Kasumi-1 (cell line): ENCODE measurements at regions not wholly inside any gene's neighbourhood (a gene's known extent, or its start where the extent isn't known, plus 50 kb on each side); places are given as distances from the start of the nearest gene placed in this dataset.

Experiments used
- DNase-seq, 2 experiments: peaks; one replicate each; lab custom pipeline; 2025; lab: John Stamatoyannopoulos, UW

DNA sequence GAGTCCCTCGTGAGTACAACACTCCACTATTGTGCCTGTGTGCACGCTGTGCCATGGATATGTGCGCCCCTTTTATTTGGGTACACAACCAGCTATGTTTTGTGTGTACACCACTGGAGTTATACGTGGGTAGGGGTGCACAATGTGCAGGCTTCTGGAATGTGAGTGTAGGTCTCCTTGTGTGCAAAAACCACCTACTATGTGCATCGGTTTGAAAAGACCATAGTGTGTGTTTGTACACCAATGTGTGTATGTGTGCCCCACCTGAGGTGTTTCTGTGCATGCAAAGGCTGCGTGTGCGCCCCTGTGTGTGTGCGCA, 86.4 kb upstream of the ALDH1L1 start:
- no peak for DNase-seq

DNA sequence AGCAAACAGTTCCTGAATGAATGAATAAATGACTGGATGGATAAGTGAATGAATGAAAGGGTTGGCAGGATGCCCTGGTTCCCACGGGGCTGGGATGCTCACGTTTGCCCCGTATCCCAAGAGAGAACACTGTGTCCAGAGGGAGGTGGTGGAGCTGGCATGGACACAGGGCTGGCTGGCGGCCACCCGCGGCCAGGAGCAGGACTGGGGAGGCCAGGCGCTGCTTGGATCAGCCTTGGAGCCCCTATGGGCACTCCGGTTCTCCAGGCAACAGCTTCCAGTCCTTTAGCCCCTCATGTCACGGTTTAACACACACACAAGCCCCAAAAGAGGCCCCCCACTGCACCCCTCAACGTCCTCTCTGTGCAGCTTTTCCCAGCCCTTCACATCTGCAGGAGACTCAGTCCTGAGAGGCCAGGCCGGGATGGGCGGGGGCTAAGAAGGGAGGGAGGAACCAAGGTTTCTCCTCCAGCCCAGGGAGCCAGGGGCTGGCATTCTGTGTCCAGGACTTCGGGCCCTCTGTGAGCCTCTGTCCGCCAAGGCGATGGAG, 86.0 kb upstream of the ALDH1L1 start:
- no peak for DNase-seq

DNA sequence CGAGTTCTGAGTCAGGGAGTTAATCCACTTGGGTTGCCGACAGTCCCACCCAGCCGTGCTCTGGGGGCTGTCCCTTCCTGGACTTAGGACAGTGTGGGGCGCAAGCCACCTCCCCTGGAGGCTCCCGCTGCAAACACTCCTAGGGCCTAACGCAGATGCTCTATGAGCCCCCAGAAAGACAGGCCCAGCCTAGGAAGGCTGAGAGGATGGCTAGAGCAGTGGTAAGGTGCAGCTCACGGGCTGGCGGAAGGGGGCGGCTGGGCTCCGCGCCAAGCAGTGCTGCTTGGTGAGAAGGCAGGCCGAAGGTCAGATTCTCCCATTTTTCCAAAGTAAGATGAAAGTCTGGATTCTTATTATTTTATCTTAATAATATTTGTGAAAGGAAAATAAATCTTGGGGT, 84.6 kb upstream of the ALDH1L1 start:
- DNase-seq, result no peak

DNA sequence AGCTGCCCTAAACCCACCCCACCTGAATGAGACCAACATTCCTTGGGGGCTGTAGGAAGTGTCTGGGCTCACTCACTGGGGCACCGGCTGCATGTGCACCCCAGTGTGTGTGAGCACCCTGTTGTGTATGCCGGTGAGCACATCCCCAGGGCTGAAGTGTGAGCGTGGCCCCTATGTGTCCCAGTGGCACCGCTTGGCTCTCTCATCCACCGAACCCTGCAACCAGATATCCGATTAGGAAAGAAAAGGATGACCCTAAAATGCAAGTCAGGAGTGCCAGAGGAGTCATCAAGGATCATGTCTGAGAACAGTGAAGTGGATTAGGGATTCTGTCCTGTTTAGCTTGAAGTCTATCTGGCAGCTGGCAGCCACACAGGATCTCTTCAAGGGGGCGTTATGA, 84.0 kb upstream of the ALDH1L1 start:
- DNase-seq, result no peak

DNA sequence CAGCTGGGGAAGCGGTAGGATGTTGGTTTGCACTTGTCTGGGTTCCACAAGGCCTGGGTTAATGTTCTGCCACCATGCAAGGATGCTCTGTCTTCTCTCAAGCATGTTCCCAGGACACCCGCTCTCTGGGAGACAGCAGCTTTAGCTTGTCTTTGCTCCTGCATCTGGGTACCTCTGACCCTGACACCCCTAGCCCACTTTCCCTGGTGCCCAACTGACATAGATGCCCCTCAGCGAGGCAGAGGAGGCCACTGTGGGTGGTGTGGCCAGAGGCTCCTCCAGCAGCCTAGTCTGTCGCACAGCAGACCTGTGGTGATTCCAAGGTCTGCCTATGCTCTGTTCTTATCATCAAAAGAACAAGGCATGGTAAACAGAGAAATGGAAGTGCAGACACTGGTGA, 83.6 kb upstream of the ALDH1L1 start:
- no peak for DNase-seq

DNA sequence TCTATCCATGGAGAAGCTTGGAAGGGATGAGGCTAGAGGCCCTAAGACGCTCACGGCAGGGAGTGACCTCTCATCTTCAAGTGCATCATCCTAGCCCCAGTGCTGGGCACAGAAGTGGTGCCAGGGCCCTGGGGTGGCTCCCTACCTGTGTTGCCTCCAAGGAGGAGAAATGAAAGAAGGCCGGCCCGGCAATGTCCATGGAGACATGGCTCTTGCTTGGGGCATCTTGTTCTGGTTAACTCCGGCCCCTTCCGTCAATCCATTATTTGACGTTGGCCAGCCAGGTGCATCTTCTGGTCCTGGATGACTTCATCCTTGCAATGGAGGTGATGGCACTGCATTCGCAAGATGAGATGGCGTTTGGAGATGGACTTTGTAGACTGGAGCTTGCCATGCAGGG, 83.2 kb upstream of the ALDH1L1 start:
- no peak for DNase-seq

DNA sequence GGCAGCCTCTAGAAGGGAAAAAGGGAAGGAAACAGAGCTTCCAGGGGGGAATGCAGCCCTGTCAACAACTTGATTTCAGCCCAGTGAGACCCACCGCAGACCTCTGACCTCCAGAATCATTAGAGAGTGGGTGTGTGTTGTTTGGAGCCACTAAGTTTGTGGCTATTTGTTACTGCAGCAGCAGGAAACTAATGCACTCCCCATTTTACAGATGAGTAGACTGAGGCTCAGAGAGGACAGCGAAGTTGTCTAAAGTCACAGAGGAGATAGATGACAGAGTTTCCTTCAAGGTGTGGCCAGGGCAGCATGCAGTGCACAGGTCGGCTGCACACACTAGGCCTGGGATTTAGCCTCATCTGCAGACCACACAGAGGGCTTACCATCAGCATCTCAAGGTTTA, 81.8 kb upstream of the ALDH1L1 start:
- DNase-seq, result no peak

DNA sequence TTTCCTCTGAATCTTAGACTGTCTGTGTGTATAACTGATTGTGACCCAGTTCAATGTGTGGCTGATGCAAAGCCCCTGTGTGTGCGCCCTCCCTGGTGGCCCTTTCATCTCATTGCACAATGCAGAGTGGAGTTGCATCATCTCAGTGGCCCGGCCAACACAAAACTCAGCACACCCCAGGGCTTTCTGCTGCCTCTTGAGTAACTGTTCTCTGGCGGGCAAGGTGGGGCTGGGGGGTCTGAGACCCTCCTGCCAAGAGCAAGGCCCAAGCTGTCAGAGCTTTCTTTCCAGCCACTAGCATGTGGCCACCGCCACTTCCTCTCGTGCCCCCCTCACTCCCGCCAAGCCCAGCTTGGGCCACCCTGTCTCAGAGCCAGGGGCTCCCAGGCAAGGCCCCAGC, 80.7 kb upstream of the ALDH1L1 start:
- peak; percentile 24 to 26 for DNase-seq

DNA sequence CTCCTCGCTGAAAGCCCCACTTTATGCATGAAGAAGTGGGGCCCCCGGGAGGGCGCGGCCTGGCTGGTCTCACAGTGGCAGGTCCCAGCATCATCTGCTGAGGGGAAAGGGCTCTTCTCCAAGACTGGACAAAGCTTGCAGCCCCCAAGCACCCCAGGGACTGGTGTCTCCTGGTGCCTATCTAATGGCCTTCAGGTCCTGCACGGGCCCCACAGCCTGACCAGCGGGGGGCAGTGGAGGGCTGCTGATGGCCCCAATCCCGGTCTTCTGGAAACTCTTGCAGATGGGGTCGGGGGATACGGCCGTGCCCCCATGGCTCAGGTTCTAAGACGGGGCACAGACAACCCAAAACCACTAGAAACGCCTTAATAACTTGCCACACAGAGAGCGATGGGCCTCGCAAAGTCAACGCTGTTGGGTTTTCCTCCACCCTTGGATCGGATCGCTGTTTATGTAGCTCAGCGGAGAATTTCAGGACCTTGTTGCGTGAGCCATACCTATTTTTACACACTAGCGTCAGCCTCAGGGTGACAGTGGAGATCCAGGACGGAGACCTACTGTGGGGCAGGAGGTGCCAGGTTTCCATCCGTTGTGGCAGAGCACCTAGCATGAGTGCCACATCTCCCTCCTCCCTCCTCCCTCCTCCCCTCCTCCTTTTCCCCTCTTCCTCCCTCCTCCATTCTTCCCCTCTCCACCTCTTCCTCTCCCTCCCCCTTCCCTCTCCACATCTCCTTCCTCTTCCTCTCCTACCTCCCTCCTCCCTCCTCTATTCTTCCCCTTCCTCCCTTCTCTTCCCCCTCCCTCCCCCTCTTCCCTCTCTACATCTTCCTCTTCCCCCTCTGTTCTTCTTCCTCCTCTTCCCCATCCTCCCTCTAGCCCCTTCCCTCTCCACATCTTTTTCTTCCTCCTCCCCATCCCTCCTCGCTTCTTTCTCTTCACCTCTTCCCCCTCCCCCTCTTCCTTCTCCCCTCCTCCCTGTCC, 79.3 kb upstream of the ALDH1L1 start:
- peak in 1 of 2 experiments; percentile 2 for DNase-seq

DNA sequence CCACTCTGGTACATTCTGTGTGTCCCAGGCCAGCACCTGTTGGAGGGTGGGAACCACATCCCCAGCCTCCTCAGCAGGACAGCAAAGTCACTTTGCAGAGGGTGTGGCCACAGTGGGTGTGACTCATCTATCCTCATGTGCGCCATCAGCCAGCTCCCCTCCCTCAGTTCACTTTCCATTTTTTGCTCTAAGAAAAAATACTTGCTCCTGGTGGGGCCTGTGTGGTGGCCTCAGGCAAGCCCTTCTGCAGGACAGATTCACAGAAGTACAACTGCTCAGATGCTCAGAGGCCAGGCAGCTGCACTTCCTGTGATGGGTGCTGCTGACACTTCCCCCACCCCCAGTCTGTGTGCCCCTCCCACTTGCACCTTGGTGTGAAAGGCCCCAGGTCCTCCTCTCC, 78.3 kb upstream of the ALDH1L1 start:
- DNase-seq, result no peak

DNA sequence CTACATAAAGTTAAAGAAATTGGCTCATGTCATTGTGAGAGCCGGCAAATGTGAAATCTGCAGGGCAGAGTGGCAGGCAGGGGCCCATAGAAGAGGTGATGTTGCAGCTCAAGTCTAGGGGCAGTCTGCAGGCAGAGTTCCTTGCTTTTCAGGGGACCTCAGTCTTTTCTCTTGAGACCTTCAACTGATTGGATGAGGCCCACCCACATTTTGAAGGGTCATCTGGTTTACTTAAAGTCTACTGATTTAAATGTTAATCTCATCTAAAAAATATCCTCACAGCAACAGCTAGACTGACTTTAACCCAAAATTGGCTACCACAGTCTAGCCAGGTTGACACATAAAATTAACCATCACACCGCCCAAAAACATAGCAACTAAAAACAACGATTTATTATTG, 77.6 kb upstream of the ALDH1L1 start:
- no peak for DNase-seq

DNA sequence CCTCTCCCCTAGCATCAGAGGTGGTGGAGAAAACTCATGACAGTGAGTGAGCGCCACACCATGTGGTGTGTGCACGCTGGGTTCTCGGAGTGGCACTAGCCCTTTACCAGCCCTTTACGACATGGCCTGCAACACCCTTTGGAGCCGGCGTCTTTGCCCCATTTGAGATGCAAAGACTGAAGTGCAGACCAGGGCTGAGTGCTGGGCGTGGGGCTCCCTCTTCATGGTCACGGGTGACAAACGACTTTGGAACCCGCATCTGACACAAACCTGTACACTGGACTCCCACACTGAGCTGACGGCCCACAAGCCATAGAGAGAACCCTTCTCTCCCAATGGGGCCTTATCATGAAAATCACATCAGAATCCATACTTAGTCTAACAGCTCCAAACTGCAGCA, 76.8 kb upstream of the ALDH1L1 start:
- DNase-seq, result no peak

DNA sequence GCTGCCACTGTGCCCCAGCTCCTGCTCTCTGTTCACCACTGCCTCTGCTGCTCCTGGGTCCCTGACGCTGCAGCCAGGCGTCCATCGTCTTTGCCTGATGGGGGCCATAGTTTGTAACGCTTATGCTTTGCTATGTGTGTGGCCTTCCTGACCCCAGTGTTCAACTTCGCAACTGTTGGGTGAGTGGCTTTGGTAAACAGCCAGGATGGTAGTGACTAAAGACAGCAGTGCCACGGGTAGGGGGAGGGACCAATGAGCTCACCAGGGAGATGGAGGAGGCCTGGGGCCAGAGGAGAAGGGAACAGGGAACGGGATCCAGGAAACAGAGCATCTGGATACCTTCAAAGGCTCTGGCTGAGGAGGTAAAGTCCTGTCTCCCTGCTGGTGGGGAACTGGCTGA, 75.9 kb upstream of the ALDH1L1 start:
- DNase-seq, result no peak

DNA sequence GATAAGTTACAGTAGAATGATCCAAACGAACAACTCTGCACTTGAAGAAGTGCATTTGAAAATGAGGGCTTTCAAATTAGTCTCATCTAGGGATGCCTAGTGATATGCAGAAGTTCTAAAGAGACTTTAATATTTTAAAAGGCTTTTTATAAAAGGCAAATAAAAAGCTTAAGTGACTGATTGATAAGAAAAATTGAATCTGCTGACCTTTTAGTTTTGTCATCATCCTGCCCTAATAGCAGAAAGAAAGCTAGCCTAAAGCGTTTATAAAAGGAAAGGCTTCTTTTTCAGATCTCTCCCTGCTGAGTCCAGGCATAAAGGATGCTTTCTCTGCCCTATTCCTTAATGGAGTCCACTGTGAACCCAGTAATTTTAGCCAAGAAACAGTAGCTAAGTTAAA, 72.7 kb upstream of the ALDH1L1 start:
- DNase-seq, result no peak

DNA sequence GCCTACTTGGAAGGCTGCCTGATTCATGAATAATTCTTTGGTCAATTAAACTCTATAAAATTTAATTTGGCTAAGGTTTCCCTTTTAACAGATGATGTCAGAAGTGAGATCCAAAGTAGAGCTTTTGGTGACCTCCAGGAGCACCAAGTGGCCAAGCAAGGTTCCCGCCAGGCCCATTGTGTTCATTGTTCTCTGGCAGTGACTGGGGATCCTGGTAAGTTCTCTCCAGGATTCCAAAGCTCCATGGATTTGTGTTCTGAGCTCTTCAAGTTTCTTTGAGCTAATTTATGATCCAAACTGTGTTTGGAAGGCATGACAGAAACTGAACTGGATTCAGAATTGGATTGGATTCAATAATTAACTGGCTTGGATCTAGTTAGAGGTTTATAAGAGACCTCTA, 72.0 kb upstream of the ALDH1L1 start:
- no peak for DNase-seq

DNA sequence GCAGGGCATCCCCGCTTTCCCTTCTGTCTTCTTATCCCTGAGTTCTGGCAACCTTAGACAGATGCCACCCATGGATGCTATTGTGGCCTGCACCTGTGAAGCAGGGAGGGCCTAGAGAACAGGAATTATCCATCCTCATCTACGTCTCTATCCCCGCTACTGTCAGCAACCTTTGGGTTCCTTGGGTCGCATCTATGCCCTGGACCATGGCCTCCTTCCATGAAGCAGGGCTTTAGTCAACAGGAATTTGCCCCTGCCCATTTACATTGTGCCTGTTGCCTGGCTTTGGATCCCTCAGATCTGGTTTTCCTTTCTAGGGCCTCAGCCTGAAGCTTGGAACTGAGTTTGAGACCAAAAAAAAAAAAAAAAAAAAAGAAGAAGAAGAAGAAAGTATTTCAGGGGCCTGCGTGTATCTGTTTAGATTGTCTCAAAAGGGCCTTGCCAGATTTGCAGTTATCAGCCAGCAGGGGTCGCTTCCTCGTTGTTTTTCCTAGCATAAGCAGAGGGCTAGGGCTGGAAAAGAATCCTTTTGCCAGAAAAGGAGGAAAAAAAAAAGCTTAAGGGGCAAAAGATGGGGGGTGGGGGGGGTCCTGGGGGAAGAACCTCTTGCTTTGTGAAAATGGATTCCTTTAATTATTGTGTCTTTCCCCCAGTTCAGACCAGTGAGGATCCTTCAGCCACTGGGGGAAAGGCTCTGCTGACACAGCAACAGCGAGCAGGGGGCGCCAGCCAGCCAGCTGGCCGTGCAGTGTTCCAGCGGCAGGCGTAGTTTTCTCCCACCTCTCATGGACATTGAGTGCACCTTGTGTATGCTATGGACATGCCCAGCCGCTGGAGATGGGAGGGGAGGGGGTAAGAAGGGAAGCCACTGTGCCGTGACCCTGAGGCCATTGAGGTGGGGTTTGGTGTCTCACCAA, 65.7 kb upstream of the ALDH1L1 start:
- DNase-seq, result peak in 1 of 2 experiments; percentile 47
